Aorta (tissue), 5 donors: ENCODE measurements at regions not wholly inside any gene's neighbourhood (a gene's known extent, or its start where the extent isn't known, plus 50 kb on each side); places are given as distances from the start of the nearest gene placed in this dataset.

Experiments
- ATAC-seq: fragments of 200-7000 bp; cut with Tn5 transposase; one replicate; pipeline ENCODE4 v1.9.1; 2022; ENCODE audit warnings: moderate library complexity; ENCODE audit not compliant: low FRiP score
- DNase-seq, 2 donors: peaks; one replicate each; pipeline ENCODE4 v3.0.0-alpha.2; 2020
- H3K27ac ChIP-seq, 2 donors: one replicate each; pipeline ENCODE4 v1.5.1; 2013; ENCODE audit warnings: low read length in 2 of 2, mild to moderate bottlenecking in 2 of 2, moderate library complexity in 2 of 2, control low read depth in 1 of 2, inconsistent platforms in 1 of 2, low read depth in 1 of 2
- H3K27me3 ChIP-seq, 2 donors: one replicate each; pipeline ENCODE4 v1.6.1; 2013; ENCODE audit warnings: control low read depth in 1 of 2, low read length in 1 of 2, mild to moderate bottlenecking in 1 of 2, moderate library complexity in 1 of 2; ENCODE audit not compliant: insufficient read depth in 2 of 2, control insufficient read depth in 1 of 2
- H3K36me3 ChIP-seq, 2 donors: one replicate each; pipeline ENCODE4 v1.6.1; 2013; ENCODE audit warnings: control low read depth in 1 of 2, low read length in 1 of 2, mild to moderate bottlenecking in 1 of 2; ENCODE audit not compliant: insufficient read depth in 2 of 2, control insufficient read depth in 1 of 2
- H3K4me1 ChIP-seq, 2 donors: one replicate each; pipeline ENCODE4 v1.6.1; 2013; ENCODE audit warnings: low read length in 2 of 2, control low read depth in 1 of 2, mild to moderate bottlenecking in 1 of 2, moderate library complexity in 1 of 2; ENCODE audit not compliant: insufficient read depth in 2 of 2, control insufficient read depth in 1 of 2
- H3K4me3 ChIP-seq, 2 donors: one replicate each; pipeline ENCODE4 v1.5.1; 2013; ENCODE audit warnings: low read length in 2 of 2, control low read depth in 1 of 2, mild to moderate bottlenecking in 1 of 2
- H3K9me3 ChIP-seq: one replicate; pipeline ENCODE4 v1.6.1; 2013; ENCODE audit warnings: mild to moderate bottlenecking, low read length; ENCODE audit not compliant: control insufficient read depth
- WGBS, 2 donors: extraction: QIAGEN DNeasy Blood & Tissue Kit; methylation state at CpG; one replicate each; pipeline ENCODE4 v1.1.7; 2013; 5-methylcytosine and 5-hydroxymethylcytosine counted together
- intact Hi-C, 2 donors: fragments of 100-400 bp; cut with DNase I; formaldehyde crosslinking; loops; one replicate each; pipeline versions ENCODE4 v1.14.2 to v1.15.0; 2022
- donor health status: healthy with polysubstance abuse.
- donor health status: Bipolar disorder and iron deficiency.
- donor health status: DM: no; HTN: no; CAD: no.
- donor health status: DM: no; HTN: no; CAD: no.
- donor health status: DM: yes; HTN: yes; CAD: no.

GRCh38 chr16:16857012-16857411, 478.1 kb downstream of the NPIPA7 start:
- intact Hi-C loops: no loop called here
- WGBS, 2 donors: 0% methylated on average over 1 of the region's 1 CpG
- DNase-seq: no peak
- no peak for ATAC-seq
- Histone ChIP-seq H3K4me1 (no peaks in the 10 kb centered on the region), H3K9me3 (no peaks in the 10 kb centered on the region), H3K27me3 (no peaks in the 10 kb centered on the region), H3K4me3 (no peak overlapping the region), H3K36me3 (no peaks in the 10 kb centered on the region), H3K27ac (no peak overlapping the region)

GRCh38 chr16:16857603-16858283, 478.8 kb downstream of the NPIPA7 start:
- H3K27me3 ChIP-seq: no peaks in the 10 kb centered on the region
- DNase-seq: no peak
- no peaks in the 10 kb centered on the region for H3K9me3 ChIP-seq
- no peaks in the 10 kb centered on the region for H3K36me3 ChIP-seq
- intact Hi-C loops: no loop called here
- ATAC-seq: no peak
- WGBS, 2 donors: 22 to 30% methylated on average over 5 of the region's 5 CpGs
- H3K4me3 ChIP-seq: no peak overlapping the region
- no peaks in the 10 kb centered on the region for H3K4me1 ChIP-seq
- H3K27ac ChIP-seq: no peak overlapping the region

GRCh38 chr16:16861546-16861945, 482.6 kb downstream of the NPIPA7 start:
- Histone ChIP-seq H3K27me3 (no peaks in the 10 kb centered on the region), H3K36me3 (no peaks in the 10 kb centered on the region), H3K4me1 (no peaks in the 10 kb centered on the region), H3K9me3 (no peaks in the 10 kb centered on the region), H3K4me3 (no peak overlapping the region), H3K27ac (no peak overlapping the region)
- DNase-seq (peak in 1 of 2 donors; percentile 47), ATAC-seq (no peak)
- WGBS, 2 donors: 15 to 16% methylated on average over 7 of the region's 7 CpGs
- intact Hi-C loops: loop anchor here in 1 of 2 donors (10.0 kb wide), 1 partner anchor 713 kb away; no protein-coding TSS in a partner anchor

DNA sequence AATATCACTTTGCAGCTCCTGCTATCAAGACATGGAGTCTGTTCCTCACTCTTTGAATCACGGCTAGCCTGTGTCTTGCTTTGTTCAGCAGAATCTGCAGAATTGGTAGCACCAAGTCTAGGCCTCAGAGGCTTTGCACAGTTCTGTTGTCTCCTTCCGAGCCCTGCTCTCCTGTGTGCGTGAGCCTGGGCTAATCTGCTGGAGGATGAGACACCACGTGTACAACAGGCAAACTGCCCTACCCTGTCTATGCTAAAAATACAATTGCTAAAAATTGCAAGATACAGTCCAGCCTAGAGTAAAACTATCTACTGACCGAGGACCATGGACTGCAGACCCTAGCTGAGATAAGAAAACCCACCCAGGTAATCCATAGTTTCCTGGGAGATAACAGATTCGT, 484.7 kb downstream of the NPIPA7 start:
- intact Hi-C loops: loop anchor here in 1 of 2 donors (10.0 kb wide), 1 partner anchor 711 kb away; no protein-coding TSS in a partner anchor
- no peak for ATAC-seq
- Histone ChIP-seq H3K27ac (no peak overlapping the region), H3K36me3 (no peaks in the 10 kb centered on the region), H3K4me3 (no peak overlapping the region), H3K4me1 (no peaks in the 10 kb centered on the region), H3K9me3 (no peaks in the 10 kb centered on the region), H3K27me3 (no peaks in the 10 kb centered on the region)
- 70 to 79% methylated on average over 6 of the region's 6 CpGs for WGBS, 2 donors
- DNase-seq: no peak

- H3K36me3 ChIP-seq: no peaks in the 10 kb centered on the region
- intact Hi-C loops: loop anchor here in 1 of 2 donors (10.0 kb wide), 1 partner anchor 710 kb away; no protein-coding TSS in a partner anchor
- H3K4me1 ChIP-seq: no peaks in the 10 kb centered on the region
- H3K27me3 ChIP-seq: no peaks in the 10 kb centered on the region
- ATAC-seq (no peak), DNase-seq (no peak)
- H3K9me3 ChIP-seq: no peaks in the 10 kb centered on the region
- H3K4me3 ChIP-seq: no peak overlapping the region
- no peak overlapping the region for H3K27ac ChIP-seq
- WGBS, 2 donors: 80 to 83% methylated on average over 4 of the region's 4 CpGs
These were observed 485.6 kb downstream of the NPIPA7 start for GRCh38 chr16:16864536-16864935.

- intact Hi-C loops: loop anchor here in 1 of 2 donors (10.0 kb wide), 1 partner anchor 709 kb away; no protein-coding TSS in a partner anchor
- Histone ChIP-seq H3K4me1 (no peaks in the 10 kb centered on the region), H3K36me3 (no peaks in the 10 kb centered on the region), H3K4me3 (no peak overlapping the region), H3K27me3 (no peaks in the 10 kb centered on the region), H3K9me3 (no peaks in the 10 kb centered on the region), H3K27ac (no peak overlapping the region)
- 80 to 81% methylated on average over 3 of the region's 3 CpGs for WGBS, 2 donors
- no peak for ATAC-seq
- no peak for DNase-seq
These were observed 486.4 kb downstream of the NPIPA7 start for GRCh38 chr16:16865374-16865773.

GRCh38 chr16:16867973-16868372, 489.0 kb downstream of the NPIPA7 start:
- Histone ChIP-seq H3K27me3 (no peaks in the 10 kb centered on the region), H3K4me3 (no peak overlapping the region), H3K27ac (no peak overlapping the region), H3K36me3 (no peaks in the 10 kb centered on the region), H3K9me3 (no peaks in the 10 kb centered on the region), H3K4me1 (no peaks in the 10 kb centered on the region)
- 17 to 28% methylated on average over 7 of the region's 7 CpGs for WGBS, 2 donors
- ATAC-seq (no peak), DNase-seq (no peak)
- intact Hi-C loops: loop anchor here in 1 of 2 donors (10.0 kb wide), 1 partner anchor 707 kb away; no protein-coding TSS in a partner anchor

- intact Hi-C loops: loop anchor here in 1 of 2 donors (10.0 kb wide), 1 partner anchor 706 kb away; no protein-coding TSS in a partner anchor
- Histone ChIP-seq H3K4me3 (no peak overlapping the region), H3K27ac (no peak overlapping the region), H3K4me1 (no peaks in the 10 kb centered on the region), H3K27me3 (no peaks in the 10 kb centered on the region), H3K36me3 (no peaks in the 10 kb centered on the region), H3K9me3 (no peaks in the 10 kb centered on the region)
- no peak for ATAC-seq
- 31 to 36% methylated on average over 2 of the region's 2 CpGs for WGBS, 2 donors
- DNase-seq: no peak
These were observed 489.8 kb downstream of the NPIPA7 start for GRCh38 chr16:16868727-16869126.

GRCh38 chr16:16869746-16870145, 490.8 kb downstream of the NPIPA7 start:
- H3K27ac ChIP-seq: no peak overlapping the region
- no peaks in the 10 kb centered on the region for H3K9me3 ChIP-seq
- 21 to 41% methylated on average over 5 of the region's 5 CpGs for WGBS, 2 donors
- DNase-seq: no peak
- no peaks in the 10 kb centered on the region for H3K4me1 ChIP-seq
- no peaks in the 10 kb centered on the region for H3K36me3 ChIP-seq
- no peak for ATAC-seq
- no peaks in the 10 kb centered on the region for H3K27me3 ChIP-seq
- no peak overlapping the region for H3K4me3 ChIP-seq
- intact Hi-C loops: loop anchor here in 1 of 2 donors (10.0 kb wide), 1 partner anchor 705 kb away; no protein-coding TSS in a partner anchor
